Activated T-helper 2 cell treated with anti-CD3 and anti-CD28 coated beads, Interferon-gamma antibody, Interleukin-2, Interleukin-4, amounts not matched to agents 10 μg/mL and 5 μg/mL and 100 μg/mL, durations not matched to agents 14 hours and 24 hours and 36 hours (primary cell): ENCODE measurements at regions not wholly inside any gene's neighbourhood (a gene's known extent, or its start where the extent isn't known, plus 50 kb on each side); places are given as distances from the start of the nearest gene placed in this dataset.
A peak's percentile ranks its signal among the peaks of the same experiment; 100 is the strongest.

ENCODE experiments used
- DNase-seq: peaks from one replicate; pipeline ENCODE4 v3.0.0; 2021; ENCODE audit warnings: low spot score
- H3K27ac Mint-ChIP-seq: one replicate; pipeline ENCODE4 v1.8.0; 2021; ENCODE audit warnings: mixed read lengths
- H3K27me3 Mint-ChIP-seq: one replicate; pipeline ENCODE4 v1.8.0; 2021; ENCODE audit warnings: low read depth, mixed read lengths
- H3K36me3 Mint-ChIP-seq: one replicate; pipeline ENCODE4 v1.8.0; 2021; ENCODE audit warnings: low read depth, mixed read lengths
- H3K4me1 Mint-ChIP-seq: one replicate; pipeline ENCODE4 v1.8.0; 2021; ENCODE audit warnings: low read depth, mixed read lengths
- H3K4me3 Mint-ChIP-seq: one replicate; pipeline ENCODE4 v1.8.0; 2021; ENCODE audit warnings: low read depth, mild to moderate bottlenecking, moderate library complexity, mixed read lengths
- H3K9me3 Mint-ChIP-seq: one replicate; pipeline ENCODE4 v1.8.0; 2021; ENCODE audit warnings: mixed read lengths
- intact Hi-C: fragments of 100-400 bp; cut with micrococcal nuclease; formaldehyde crosslinking; loops from one replicate; pipeline ENCODE4 v1.15.1; 2023

- intact Hi-C loops = no loop called here
- Mint-ChIP-seq H3K4me1 (peaks cover 18% of the 10 kb centered on the region), H3K27ac (no peak overlapping the region), H3K4me3 (no peak overlapping the region), H3K36me3 (no peaks in the 10 kb centered on the region), H3K9me3 (peaks cover 6% of the 10 kb centered on the region), H3K27me3 (peaks cover 35% of the 10 kb centered on the region)
- DNase-seq = no peak
Measured at GRCh38 chr5:74188351-74189105, 452.0 kb downstream of the ENC1 start.

GRCh38 chr5:74187757-74188156 is 452.8 kb downstream of the ENC1 start:
- Mint-ChIP-seq H3K27ac (no peak overlapping the region), H3K9me3 (peaks cover 6% of the 10 kb centered on the region), H3K4me1 (peaks cover 14% of the 10 kb centered on the region), H3K36me3 (no peaks in the 10 kb centered on the region), H3K27me3 (peaks cover 32% of the 10 kb centered on the region), H3K4me3 (no peak overlapping the region)
- DNase-seq = no peak
- intact Hi-C loops = no loop called here

- Mint-ChIP-seq H3K4me1 (peaks cover 16% of the 10 kb centered on the region), H3K9me3 (peaks cover 6% of the 10 kb centered on the region), H3K27me3 (peaks cover 26% of the 10 kb centered on the region), H3K4me3 (no peak overlapping the region), H3K36me3 (no peaks in the 10 kb centered on the region), H3K27ac (no peak overlapping the region)
- intact Hi-C loops = no loop called here
- DNase-seq = no peak
Measured at GRCh38 chr5:74186356-74187315, 453.9 kb downstream of the ENC1 start.

DNA sequence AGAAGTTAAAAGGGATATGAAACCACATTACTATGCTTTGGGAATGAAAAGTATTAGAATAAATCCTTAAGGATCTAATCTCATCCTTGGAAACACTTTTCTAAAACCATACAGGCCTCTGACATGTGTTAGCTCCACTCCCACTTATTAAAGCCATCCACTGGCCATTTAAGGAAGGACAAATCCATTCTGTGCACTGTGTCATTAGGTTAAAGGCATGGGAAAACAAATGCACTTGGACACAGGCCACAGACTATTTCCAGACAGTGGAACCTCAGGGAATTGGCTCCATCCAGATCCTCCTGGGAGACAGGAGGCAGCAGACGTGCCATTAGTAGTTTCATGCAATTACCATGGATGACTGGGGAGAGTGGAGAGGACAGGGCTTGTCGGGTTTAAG is 454.9 kb downstream of the ENC1 start:
- H3K9me3 Mint-ChIP-seq = peaks cover 6% of the 10 kb centered on the region
- H3K4me3 Mint-ChIP-seq = no peak overlapping the region
- intact Hi-C loops = no loop called here
- no peak overlapping the region for H3K27ac Mint-ChIP-seq
- no peaks in the 10 kb centered on the region for H3K36me3 Mint-ChIP-seq
- H3K27me3 Mint-ChIP-seq = peaks cover 27% of the 10 kb centered on the region
- peaks cover 19% of the 10 kb centered on the region for H3K4me1 Mint-ChIP-seq
- no peak for DNase-seq

DNA sequence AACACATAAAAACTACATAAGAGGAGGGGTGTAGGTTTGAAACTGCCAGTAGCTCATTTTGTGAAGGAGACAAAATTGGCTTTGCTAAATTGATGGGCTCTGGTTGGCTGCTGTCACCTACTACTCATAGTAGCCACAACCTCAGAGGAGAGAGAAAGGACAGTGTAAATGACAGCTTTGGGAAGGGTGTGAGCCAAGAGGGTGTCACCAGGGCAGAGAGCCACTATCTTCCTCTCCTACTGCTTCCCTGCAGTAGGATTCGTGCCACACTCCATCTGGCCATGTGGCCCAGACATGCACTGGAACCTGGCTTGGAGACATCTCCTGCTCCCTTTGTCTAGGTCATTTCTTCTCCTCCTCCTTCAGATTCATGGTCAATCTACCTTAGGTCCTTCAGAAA is 455.9 kb downstream of the ENC1 start:
- peaks cover 2% of the 10 kb centered on the region for H3K9me3 Mint-ChIP-seq
- peaks cover 21% of the 10 kb centered on the region for H3K27me3 Mint-ChIP-seq
- DNase-seq = no peak
- H3K27ac Mint-ChIP-seq = no peak overlapping the region
- no peak overlapping the region for H3K4me3 Mint-ChIP-seq
- intact Hi-C loops = no loop called here
- peaks cover 22% of the 10 kb centered on the region for H3K4me1 Mint-ChIP-seq
- no peaks in the 10 kb centered on the region for H3K36me3 Mint-ChIP-seq

- DNase-seq = no peak
Measured at GRCh38 chr5:74183041-74183440, 457.5 kb downstream of the ENC1 start.

DNA sequence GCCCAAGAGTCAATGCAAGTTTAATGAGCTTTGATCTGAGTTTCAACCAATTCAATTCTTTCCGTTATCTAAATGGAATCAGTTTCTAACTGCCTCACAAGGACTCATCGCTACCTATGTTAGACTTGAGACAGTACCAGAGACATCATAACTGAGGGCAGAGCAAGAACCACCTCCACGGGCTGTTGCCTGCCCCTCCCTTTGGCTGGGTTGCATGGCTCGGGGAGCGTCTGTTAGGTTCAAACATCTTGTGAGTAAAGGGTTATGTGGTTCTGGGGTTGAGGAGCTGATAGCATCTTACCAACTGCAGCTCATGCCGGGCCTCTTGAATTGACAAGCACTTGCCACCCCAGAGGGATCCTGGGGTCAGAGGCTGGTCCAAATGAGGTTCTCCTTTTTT is 457.9 kb downstream of the ENC1 start:
- Mint-ChIP-seq H3K36me3 (no peaks in the 10 kb centered on the region), H3K27me3 (peaks cover 21% of the 10 kb centered on the region)
- intact Hi-C loops = loop anchor here (1.0 kb wide), 2 partner anchors 19 to 393 kb away; no protein-coding TSS in a partner anchor

More at GRCh38 chr5:74183041-74183440, 457.5 kb downstream of the ENC1 start:
- Mint-ChIP-seq H3K36me3 (no peaks in the 10 kb centered on the region), H3K4me1 (peaks cover 22% of the 10 kb centered on the region), H3K27me3 (peaks cover 21% of the 10 kb centered on the region), H3K27ac (no peak overlapping the region), H3K4me3 (no peak overlapping the region), H3K9me3 (no peaks in the 10 kb centered on the region)
- intact Hi-C loops = no loop called here

DNA sequence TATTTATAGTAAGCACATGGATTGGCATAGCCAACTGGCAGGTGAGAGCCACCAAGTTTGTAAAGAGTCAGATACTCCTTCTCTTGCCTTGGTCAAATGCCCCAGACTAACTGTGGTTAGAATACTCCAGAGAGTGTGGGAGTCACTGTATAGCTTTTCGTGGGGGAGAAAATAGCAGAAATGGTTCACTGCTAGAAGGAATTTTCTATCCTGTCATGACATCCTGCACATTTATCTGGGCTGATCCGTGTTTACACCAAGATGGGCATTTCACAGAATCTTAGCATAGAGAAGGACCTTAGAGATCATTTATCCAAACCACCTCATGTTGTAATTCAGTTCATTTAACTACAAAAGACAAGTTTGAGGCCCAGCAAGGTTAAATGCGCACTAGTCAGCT is 460.8 kb downstream of the ENC1 start:
- Mint-ChIP-seq H3K9me3 (no peaks in the 10 kb centered on the region), H3K36me3 (no peaks in the 10 kb centered on the region)

More for the DNA sequence above, 457.9 kb downstream of the ENC1 start:
- Mint-ChIP-seq H3K9me3 (no peaks in the 10 kb centered on the region), H3K27ac (peak overlapping the region; percentile 14), H3K4me1 (peaks cover 22% of the 10 kb centered on the region), H3K4me3 (no peak overlapping the region)
- peak; percentile 51 for DNase-seq

GRCh38 chr5:74179179-74179578 is 461.3 kb downstream of the ENC1 start:
- peaks cover 28% of the 10 kb centered on the region for H3K27me3 Mint-ChIP-seq
- no peak overlapping the region for H3K4me3 Mint-ChIP-seq
- no peak for DNase-seq
- H3K27ac Mint-ChIP-seq = no peak overlapping the region
- intact Hi-C loops = no loop called here
- H3K36me3 Mint-ChIP-seq = no peaks in the 10 kb centered on the region
- H3K9me3 Mint-ChIP-seq = no peaks in the 10 kb centered on the region
- peaks cover 21% of the 10 kb centered on the region for H3K4me1 Mint-ChIP-seq

More for the DNA sequence above, 460.8 kb downstream of the ENC1 start:
- Mint-ChIP-seq H3K4me3 (no peak overlapping the region), H3K27me3 (peaks cover 26% of the 10 kb centered on the region), H3K27ac (no peak overlapping the region), H3K4me1 (peaks cover 22% of the 10 kb centered on the region)
- intact Hi-C loops = no loop called here
- DNase-seq = no peak

- Mint-ChIP-seq H3K27me3 (peaks cover 31% of the 10 kb centered on the region), H3K36me3 (no peaks in the 10 kb centered on the region), H3K4me1 (peaks cover 16% of the 10 kb centered on the region), H3K27ac (no peak overlapping the region), H3K4me3 (no peak overlapping the region), H3K9me3 (no peaks in the 10 kb centered on the region)
- intact Hi-C loops = no loop called here
- no peak for DNase-seq
Measured at GRCh38 chr5:74177961-74178360, 462.6 kb downstream of the ENC1 start.

GRCh38 chr5:74174366-74174765 is 466.2 kb downstream of the ENC1 start:
- intact Hi-C loops = no loop called here
- no peaks in the 10 kb centered on the region for H3K4me1 Mint-ChIP-seq
- H3K9me3 Mint-ChIP-seq = no peaks in the 10 kb centered on the region
- H3K27me3 Mint-ChIP-seq = peaks cover 42% of the 10 kb centered on the region
- no peak overlapping the region for H3K4me3 Mint-ChIP-seq
- no peaks in the 10 kb centered on the region for H3K36me3 Mint-ChIP-seq
- DNase-seq = no peak
- H3K27ac Mint-ChIP-seq = no peak overlapping the region

DNA sequence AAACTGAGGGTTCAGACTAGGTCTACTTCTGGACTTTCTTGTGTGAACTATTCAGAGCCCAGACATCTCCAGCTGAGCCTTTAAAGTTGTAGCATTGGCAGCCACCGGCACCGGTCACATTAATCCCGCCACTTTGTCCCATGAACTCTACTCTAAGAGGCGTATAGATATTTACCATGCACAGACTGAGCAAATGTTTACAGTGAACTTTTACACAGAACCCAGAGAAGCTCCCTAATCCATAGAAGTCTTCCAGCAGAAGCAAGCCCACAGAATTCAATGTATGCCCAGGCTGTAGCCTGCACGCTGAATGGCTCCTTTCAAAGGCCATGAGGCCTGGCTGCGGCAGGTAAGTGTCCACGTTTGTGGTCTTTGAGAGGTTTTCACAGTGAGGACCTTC is 466.9 kb downstream of the ENC1 start:
- Mint-ChIP-seq H3K4me3 (no peak overlapping the region), H3K27ac (no peak overlapping the region), H3K27me3 (peaks cover 39% of the 10 kb centered on the region), H3K36me3 (no peaks in the 10 kb centered on the region), H3K4me1 (no peaks in the 10 kb centered on the region), H3K9me3 (no peaks in the 10 kb centered on the region)
- intact Hi-C loops = no loop called here
- DNase-seq = no peak

DNA sequence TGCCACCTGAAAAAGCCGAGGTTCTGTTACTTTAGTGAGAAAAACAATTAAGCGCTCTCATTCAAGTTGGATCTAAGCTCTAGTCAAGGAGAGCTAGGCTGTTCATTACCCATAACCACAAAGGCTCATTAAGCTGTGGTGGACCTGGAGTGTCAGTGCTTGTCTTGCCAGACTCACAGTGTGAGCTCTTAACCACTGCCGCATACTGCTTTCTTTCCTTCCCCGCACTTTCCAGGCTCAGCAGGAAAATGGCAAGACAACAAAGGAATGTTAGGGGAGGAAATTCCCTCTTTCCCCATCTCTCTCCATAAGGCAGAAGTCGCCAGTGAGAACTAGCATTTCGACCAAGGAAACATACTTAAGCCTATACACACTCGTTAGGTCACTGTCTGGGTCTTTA is 467.3 kb downstream of the ENC1 start:
- no peak overlapping the region for H3K27ac Mint-ChIP-seq
- DNase-seq = no peak
- no peak overlapping the region for H3K4me3 Mint-ChIP-seq
- peaks cover 40% of the 10 kb centered on the region for H3K27me3 Mint-ChIP-seq
- H3K36me3 Mint-ChIP-seq = no peaks in the 10 kb centered on the region
- H3K9me3 Mint-ChIP-seq = no peaks in the 10 kb centered on the region
- intact Hi-C loops = no loop called here
- no peaks in the 10 kb centered on the region for H3K4me1 Mint-ChIP-seq
